Ascending aorta (tissue), 2 donors: ENCODE measurements at regions not wholly inside any gene's neighbourhood (a gene's known extent, or its start where the extent isn't known, plus 50 kb on each side); places are given as distances from the start of the nearest gene placed in this dataset.
A peak's percentile ranks its signal among the peaks of the same experiment; 100 is the strongest.

Experiments
- DNase-seq, 2 donors: peaks; one replicate each; pipeline ENCODE4 v3.0.0-alpha.2; 2019; ENCODE audit warnings: low spot score in 2 of 2
- H3K27ac ChIP-seq, 2 donors: fragments of 200-600 bp; sonication (generic); one replicate each; pipeline ENCODE4 v1.5.1; 2016 to 2017; ENCODE audit warnings: mild to moderate bottlenecking in 1 of 2
- H3K27me3 ChIP-seq: fragments of 200-600 bp; sonication (generic); one replicate; pipeline ENCODE4 v1.5.1; 2017
- H3K36me3 ChIP-seq, 2 donors: fragments of 200-600 bp; sonication (generic); one replicate each; pipeline ENCODE4 v1.5.1; 2016
- H3K4me1 ChIP-seq, 2 donors: fragments of 200-600 bp; sonication (generic); one replicate each; pipeline ENCODE4 v1.5.1; 2016 to 2017; ENCODE audit warnings: mild to moderate bottlenecking in 1 of 2
- H3K4me3 ChIP-seq, 2 donors: fragments of 200-600 bp; sonication (generic); one replicate each; pipeline ENCODE4 v1.5.1; 2016 to 2017; ENCODE audit warnings: mild to moderate bottlenecking in 1 of 2
- H3K9me3 ChIP-seq, 2 donors: fragments of 200-600 bp; sonication (generic); one replicate each; pipeline ENCODE4 v1.5.1; 2016
- CTCF ChIP-seq, 3 experiments: fragments of 200-600 bp in 2 of 3; fragments of 450-650 bp in 1 of 3; sonication (generic) in 2 of 3; IDR thresholded peaks; one replicate each; pipeline ENCODE4 v1.5.1; 2016 to 2019; ENCODE audit warnings: antibody characterized with exemption in 3 of 3, mild to moderate bottlenecking in 1 of 3, moderate library complexity in 1 of 3
- intact Hi-C: fragments of 100-400 bp; cut with DNase I; formaldehyde crosslinking; loops from one replicate; pipeline ENCODE4 v1.15.1; 2023

GRCh38 chr15:95017666-95018328 lies 786.4 kb downstream of the MCTP2 start:
- intact Hi-C loops, result loop anchor here (10.0 kb wide), 1 partner anchor 343 kb away; no protein-coding TSS in a partner anchor
- no peak overlapping the region for H3K4me3 ChIP-seq
- H3K9me3 ChIP-seq, result no peaks in the 10 kb centered on the region
- no peaks in the 10 kb centered on the region for H3K27me3 ChIP-seq
- H3K36me3 ChIP-seq, result no peaks in the 10 kb centered on the region
- peaks cover 0 to 4% of the 10 kb centered on the region in 2 donors for H3K4me1 ChIP-seq
- no peak for TF ChIP-seq CTCF (IDR thresholded peaks at IDR 0.05)
- DNase-seq, result no peak
- H3K27ac ChIP-seq, result no peak overlapping the region

- H3K4me3 ChIP-seq, result no peak overlapping the region
- no peak for DNase-seq
- intact Hi-C loops, result loop anchor here (10.0 kb wide), 1 partner anchor 344 kb away; no protein-coding TSS in a partner anchor
These were observed 787.7 kb downstream of the MCTP2 start for GRCh38 chr15:95018888-95019545.

GRCh38 chr15:95019907-95020306 lies 788.5 kb downstream of the MCTP2 start:
- no peak for TF ChIP-seq CTCF (IDR thresholded peaks at IDR 0.05)
- no peaks in the 10 kb centered on the region for H3K36me3 ChIP-seq
- intact Hi-C loops, result loop anchor here (10.0 kb wide), 3 partner anchors 245 to 1325 kb away; no protein-coding TSS in a partner anchor
- H3K4me1 ChIP-seq, result peaks cover 0 to 4% of the 10 kb centered on the region in 2 donors
- no peaks in the 10 kb centered on the region for H3K27me3 ChIP-seq
- DNase-seq, result no peak
- no peak overlapping the region for H3K4me3 ChIP-seq
- H3K9me3 ChIP-seq, result no peaks in the 10 kb centered on the region
- H3K27ac ChIP-seq, result no peak overlapping the region

More at GRCh38 chr15:95018888-95019545, 787.7 kb downstream of the MCTP2 start:
- Histone ChIP-seq H3K36me3 (no peaks in the 10 kb centered on the region), H3K27me3 (no peaks in the 10 kb centered on the region), H3K9me3 (no peaks in the 10 kb centered on the region), H3K27ac (no peak overlapping the region), H3K4me1 (peaks cover 0 to 4% of the 10 kb centered on the region in 2 donors)
- TF ChIP-seq CTCF (IDR thresholded peaks at IDR 0.05), result no peak

GRCh38 chr15:95021816-95022215 lies 790.5 kb downstream of the MCTP2 start:
- H3K4me1 ChIP-seq, result peaks cover 0 to 4% of the 10 kb centered on the region in 2 donors
- H3K27ac ChIP-seq, result no peak overlapping the region
- no peaks in the 10 kb centered on the region for H3K36me3 ChIP-seq
- no peaks in the 10 kb centered on the region for H3K9me3 ChIP-seq
- no peak for TF ChIP-seq CTCF (IDR thresholded peaks at IDR 0.05)
- no peak overlapping the region for H3K4me3 ChIP-seq
- intact Hi-C loops, result loop anchor here (10.0 kb wide), 2 partner anchors 243 to 1323 kb away; no protein-coding TSS in a partner anchor
- H3K27me3 ChIP-seq, result no peaks in the 10 kb centered on the region
- DNase-seq, result no peak

- intact Hi-C loops, result loop anchor here (10.0 kb wide), 2 partner anchors 240 to 1320 kb away; no protein-coding TSS in a partner anchor
- peak in 2 of 3 experiments; percentile 30 to 51 for TF ChIP-seq CTCF (IDR thresholded peaks at IDR 0.05)
- no peak overlapping the region for H3K27ac ChIP-seq
- no peaks in the 10 kb centered on the region for H3K4me1 ChIP-seq
- no peaks in the 10 kb centered on the region for H3K27me3 ChIP-seq
- H3K9me3 ChIP-seq, result no peaks in the 10 kb centered on the region
- H3K36me3 ChIP-seq, result no peaks in the 10 kb centered on the region
- DNase-seq, result no peak
- no peak overlapping the region for H3K4me3 ChIP-seq
These were observed 793.0 kb downstream of the MCTP2 start for GRCh38 chr15:95024351-95024750.
